ENCODE measurements at regions not wholly inside any gene's neighbourhood (a gene's known extent, or its start where the extent isn't known, plus 50 kb on each side); places are given as distances from the start of the nearest gene placed in this dataset.

- TF ChIP-seq CTCF (IDR thresholded peaks at IDR 0.05; ENCODE audit: low read depth, low read length) = peak; percentile 44
- no peak for DNase-seq (ENCODE audit: extremely low read depth, low read depth)
Measured at GRCh38 chr10:5293691-5294550, 70.8 kb upstream of the UCN3 start.

GRCh38 chr10:5297466-5297865 is 67.3 kb upstream of the UCN3 start:
- TF ChIP-seq CTCF (IDR thresholded peaks at IDR 0.05; ENCODE audit: low read depth, low read length) = no peak
- DNase-seq (ENCODE audit: extremely low read depth, low read depth) = no peak

GRCh38 chr10:5297996-5298395 is 66.8 kb upstream of the UCN3 start:
- DNase-seq (ENCODE audit: extremely low read depth, low read depth) = no peak
- TF ChIP-seq CTCF (IDR thresholded peaks at IDR 0.05; ENCODE audit: low read depth, low read length) = no peak

- no peak for DNase-seq (ENCODE audit: extremely low read depth, low read depth)
- TF ChIP-seq CTCF (IDR thresholded peaks at IDR 0.05; ENCODE audit: low read depth, low read length) = no peak
Measured at GRCh38 chr10:5299950-5300349, 64.8 kb upstream of the UCN3 start.

- no peak for TF ChIP-seq CTCF (IDR thresholded peaks at IDR 0.05; ENCODE audit: low read depth, low read length)
- no peak for DNase-seq (ENCODE audit: extremely low read depth, low read depth)
Measured at GRCh38 chr10:5303504-5303903, 61.3 kb upstream of the UCN3 start.

GRCh38 chr10:5305374-5305773 is 59.4 kb upstream of the UCN3 start:
- peak; percentile 55 for DNase-seq (ENCODE audit: extremely low read depth, low read depth)
- peak; percentile 73 for TF ChIP-seq CTCF (IDR thresholded peaks at IDR 0.05; ENCODE audit: low read depth, low read length)

GRCh38 chr10:5310914-5311313 is 53.9 kb upstream of the UCN3 start:
- DNase-seq (ENCODE audit: extremely low read depth, low read depth) = no peak
- no peak for TF ChIP-seq CTCF (IDR thresholded peaks at IDR 0.05; ENCODE audit: low read depth, low read length)

All from AG09319 (cell line).